HEK293 (cell line): ENCODE measurements at regions not wholly inside any gene's neighbourhood (a gene's known extent, or its start where the extent isn't known, plus 50 kb on each side); places are given as distances from the start of the nearest gene placed in this dataset.

Experiments
- CTCF ChIA-PET: fragments of 350-600 bp; formaldehyde crosslinking; extraction: SDS; loops from one replicate; lab custom pipeline; 2021; ENCODE audit warnings: antibody characterized with exemption; lab: Yijun Ruan, JAX
- POLR2A ChIA-PET: fragments of 300-600 bp; formaldehyde crosslinking; extraction: SDS; loops from one replicate; lab custom pipeline; 2020; ENCODE audit warnings: antibody characterized with exemption, inconsistent platforms; lab: Yijun Ruan, JAX
- H3K27ac ChIP-seq: fragments of 200-500 bp; sonication (Bioruptor generic); 2 replicates; pipeline ENCODE4 v1.5.1; 2014; ENCODE audit warnings: low read depth, low read length, control low read depth, inconsistent platforms; ENCODE audit errors: extremely low read depth
- H3K36me3 ChIP-seq, 2 experiments: fragments of 200-500 bp in 1 of 2; sonication (Bioruptor generic) in 1 of 2; 1 replicate in 1 of 2; 2 replicates in 1 of 2; pipeline ENCODE4 v1.5.1; 2014 to 2017; ENCODE audit warnings: inconsistent platforms in 2 of 2, low read length in 2 of 2; ENCODE audit not compliant: control insufficient read depth in 2 of 2, insufficient read depth in 1 of 2
- H3K4me1 ChIP-seq: fragments of 200-500 bp; sonication (Bioruptor generic); 2 replicates; pipeline ENCODE4 v1.5.1; 2014; ENCODE audit warnings: mild to moderate bottlenecking, low read length, inconsistent platforms; ENCODE audit not compliant: control insufficient read depth, insufficient read depth
- H3K4me3 ChIP-seq: 2 replicates; pipeline ENCODE4 v1.5.1; 2011; ENCODE audit warnings: low read depth, mild to moderate bottlenecking, control low read depth, low read length, moderate library complexity
- H3K9me3 ChIP-seq: fragments of 200-500 bp; sonication (Bioruptor generic); 2 replicates; pipeline ENCODE4 v1.5.1; 2014; ENCODE audit warnings: low read depth, low read length, inconsistent platforms; ENCODE audit not compliant: control insufficient read depth, insufficient read depth
- GLI4 ChIP-seq: fragments of 450-650 bp; formaldehyde crosslinking; IDR thresholded peaks from 2 replicates; pipeline ENCODE4 v1.5.1; 2016; ENCODE audit warnings: missing biosample characterization, missing genetic modification characterization
- KLF10 ChIP-seq: fragments of 450-650 bp; IDR thresholded peaks from 2 replicates; pipeline ENCODE4 v1.5.1; 2018; ENCODE audit warnings: missing biosample characterization, mild to moderate bottlenecking, missing genetic modification characterization
- KLF7 ChIP-seq: fragments of 450-650 bp; formaldehyde crosslinking; IDR thresholded peaks from 2 replicates; pipeline ENCODE4 v1.5.1; 2016; ENCODE audit warnings: missing biosample characterization, missing genetic modification characterization, borderline replicate concordance
- KLF8 ChIP-seq: fragments of 450-650 bp; formaldehyde crosslinking; IDR thresholded peaks from 2 replicates; pipeline ENCODE4 v1.5.1; 2016; ENCODE audit warnings: missing biosample characterization, missing genetic modification characterization
- PRDM1 ChIP-seq: fragments of 450-650 bp; formaldehyde crosslinking; IDR thresholded peaks from 2 replicates; pipeline ENCODE4; 2016; ENCODE audit warnings: missing biosample characterization, missing genetic modification characterization
- SP3 ChIP-seq: fragments of 450-650 bp; formaldehyde crosslinking; IDR thresholded peaks from 2 replicates; pipeline ENCODE4 v1.5.1; 2016; ENCODE audit warnings: missing biosample characterization, missing genetic modification characterization
- TRIM28 ChIP-seq: IDR thresholded peaks from 2 replicates; pipeline ENCODE4 v1.6.1; 2011; ENCODE audit warnings: low read length, control low read depth, borderline replicate concordance
- WT1 ChIP-seq: fragments of 450-650 bp; formaldehyde crosslinking; IDR thresholded peaks from 2 replicates; pipeline ENCODE4 v1.5.1; 2016; ENCODE audit warnings: missing biosample characterization, missing genetic modification characterization
- ZFP3 ChIP-seq: fragments of 450-650 bp; formaldehyde crosslinking; IDR thresholded peaks from 2 replicates; pipeline ENCODE4 v1.5.1; 2016; ENCODE audit warnings: low read depth, missing biosample characterization, missing genetic modification characterization
- ZNF132 ChIP-seq: fragments of 450-650 bp; formaldehyde crosslinking; IDR thresholded peaks from 2 replicates; pipeline ENCODE4 v1.5.1; 2017; ENCODE audit warnings: missing biosample characterization, missing genetic modification characterization, borderline replicate concordance
- ZNF157 ChIP-seq: fragments of 450-650 bp; formaldehyde crosslinking; IDR thresholded peaks from 2 replicates; pipeline ENCODE4 v1.5.1; 2016; ENCODE audit warnings: missing biosample characterization, missing genetic modification characterization
- ZNF19 ChIP-seq: fragments of 450-650 bp; formaldehyde crosslinking; IDR thresholded peaks from 2 replicates; pipeline ENCODE4; 2016; ENCODE audit warnings: missing biosample characterization, missing genetic modification characterization, low read depth
- ZNF202 ChIP-seq: fragments of 450-650 bp; formaldehyde crosslinking; IDR thresholded peaks from 2 replicates; pipeline ENCODE4 v1.5.1; 2016; ENCODE audit warnings: missing biosample characterization, missing genetic modification characterization, borderline replicate concordance
- ZNF214 ChIP-seq: fragments of 450-650 bp; formaldehyde crosslinking; IDR thresholded peaks from 2 replicates; pipeline ENCODE4 v1.5.1; 2017; ENCODE audit warnings: missing biosample characterization, mild to moderate bottlenecking, missing genetic modification characterization, borderline replicate concordance
- ZNF221 ChIP-seq: fragments of 450-650 bp; formaldehyde crosslinking; IDR thresholded peaks from 2 replicates; pipeline ENCODE4 v1.5.1; 2017; ENCODE audit warnings: missing biosample characterization, missing genetic modification characterization, borderline replicate concordance
- ZNF350 ChIP-seq: fragments of 450-650 bp; formaldehyde crosslinking; IDR thresholded peaks from 2 replicates; pipeline ENCODE4 v1.5.0; 2017; ENCODE audit warnings: missing biosample characterization, mild to moderate bottlenecking, missing genetic modification characterization
- ZNF394 ChIP-seq: fragments of 450-650 bp; formaldehyde crosslinking; IDR thresholded peaks from 2 replicates; pipeline ENCODE4 v1.5.1; 2016; ENCODE audit warnings: missing biosample characterization, missing genetic modification characterization, mild to moderate bottlenecking, moderate library complexity, borderline replicate concordance
- ZNF404 ChIP-seq: fragments of 450-650 bp; formaldehyde crosslinking; IDR thresholded peaks from 2 replicates; pipeline ENCODE4 v1.5.1; 2017; ENCODE audit warnings: missing biosample characterization, missing genetic modification characterization
- ZNF521 ChIP-seq: fragments of 450-650 bp; formaldehyde crosslinking; IDR thresholded peaks from 2 replicates; pipeline ENCODE4 v1.5.1; 2017; ENCODE audit warnings: missing biosample characterization, mild to moderate bottlenecking, missing genetic modification characterization
- ZNF621 ChIP-seq: fragments of 450-650 bp; formaldehyde crosslinking; IDR thresholded peaks from 2 replicates; pipeline ENCODE4 v1.5.1; 2017; ENCODE audit warnings: missing biosample characterization, missing genetic modification characterization
- ZNF701 ChIP-seq: fragments of 450-650 bp; formaldehyde crosslinking; IDR thresholded peaks from 2 replicates; pipeline ENCODE4 v1.5.1; 2016; ENCODE audit warnings: missing biosample characterization, missing genetic modification characterization
- ZNF785 ChIP-seq: fragments of 450-650 bp; formaldehyde crosslinking; IDR thresholded peaks from 2 replicates; pipeline ENCODE4 v1.5.1; 2016; ENCODE audit warnings: missing biosample characterization, missing genetic modification characterization
- ZNF791 ChIP-seq: fragments of 450-650 bp; formaldehyde crosslinking; IDR thresholded peaks from 2 replicates; pipeline ENCODE4 v1.5.1; 2016; ENCODE audit warnings: missing biosample characterization, missing genetic modification characterization
- TF ChIP-seq, protein P1 (sequence below): fragments of 450-650 bp; formaldehyde crosslinking; IDR thresholded peaks from 2 replicates; pipeline ENCODE4 v1.5.1; 2016; ENCODE audit warnings: missing biosample characterization, missing genetic modification characterization, borderline replicate concordance
- TF ChIP-seq, protein P2 (sequence below): fragments of 450-650 bp; IDR thresholded peaks from 2 replicates; pipeline ENCODE4 v1.5.1; 2018; ENCODE audit warnings: missing biosample characterization, mild to moderate bottlenecking, missing genetic modification characterization
- TF ChIP-seq, protein P3 (sequence below): fragments of 450-650 bp; formaldehyde crosslinking; IDR thresholded peaks from 2 replicates; pipeline ENCODE4 v1.5.1; 2016; ENCODE audit warnings: missing biosample characterization, missing genetic modification characterization
- TF ChIP-seq, protein P4 (sequence below): fragments of 450-650 bp; formaldehyde crosslinking; IDR thresholded peaks from 2 replicates; pipeline ENCODE4 v1.5.1; 2016; ENCODE audit warnings: missing biosample characterization, missing genetic modification characterization, low read depth
- TF ChIP-seq, protein P5 (sequence below): fragments of 450-650 bp; formaldehyde crosslinking; IDR thresholded peaks from 2 replicates; pipeline ENCODE4 v1.5.1; 2017; ENCODE audit warnings: missing biosample characterization, missing genetic modification characterization
- TF ChIP-seq, protein P6 (sequence below): fragments of 450-650 bp; formaldehyde crosslinking; IDR thresholded peaks from 2 replicates; pipeline ENCODE4 v1.5.1; 2016; ENCODE audit warnings: missing biosample characterization, missing genetic modification characterization

DNA sequence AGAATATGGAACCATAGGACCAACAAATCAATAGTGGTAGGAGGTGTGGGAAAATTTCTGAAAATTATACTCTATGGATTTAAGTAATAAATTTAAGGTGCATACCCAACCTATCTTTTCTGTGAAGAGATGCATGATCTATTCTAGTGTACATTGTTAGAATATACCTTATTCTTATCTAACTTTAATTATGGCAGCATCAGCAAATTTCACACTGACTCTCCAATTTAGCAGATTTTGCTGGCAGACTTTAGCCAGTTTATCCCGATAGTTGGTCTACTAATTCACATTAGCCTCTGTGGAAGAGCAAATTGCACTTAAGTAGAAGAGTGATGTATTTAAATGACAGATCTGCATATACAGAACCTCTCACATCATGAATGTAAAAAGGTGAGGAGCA lies 400.0 kb downstream of the PLA2G4A start (continued):
- TF ChIP-seq ZNF214 (tag by site-specific recombination), result no peak
- TF ChIP-seq, protein P1, sequence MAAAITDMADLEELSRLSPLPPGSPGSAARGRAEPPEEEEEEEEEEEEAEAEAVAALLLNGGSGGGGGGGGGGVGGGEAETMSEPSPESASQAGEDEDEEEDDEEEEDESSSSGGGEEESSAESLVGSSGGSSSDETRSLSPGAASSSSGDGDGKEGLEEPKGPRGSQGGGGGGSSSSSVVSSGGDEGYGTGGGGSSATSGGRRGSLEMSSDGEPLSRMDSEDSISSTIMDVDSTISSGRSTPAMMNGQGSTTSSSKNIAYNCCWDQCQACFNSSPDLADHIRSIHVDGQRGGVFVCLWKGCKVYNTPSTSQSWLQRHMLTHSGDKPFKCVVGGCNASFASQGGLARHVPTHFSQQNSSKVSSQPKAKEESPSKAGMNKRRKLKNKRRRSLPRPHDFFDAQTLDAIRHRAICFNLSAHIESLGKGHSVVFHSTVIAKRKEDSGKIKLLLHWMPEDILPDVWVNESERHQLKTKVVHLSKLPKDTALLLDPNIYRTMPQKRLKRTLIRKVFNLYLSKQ (tag by site-specific recombination), result no peak

DNA sequence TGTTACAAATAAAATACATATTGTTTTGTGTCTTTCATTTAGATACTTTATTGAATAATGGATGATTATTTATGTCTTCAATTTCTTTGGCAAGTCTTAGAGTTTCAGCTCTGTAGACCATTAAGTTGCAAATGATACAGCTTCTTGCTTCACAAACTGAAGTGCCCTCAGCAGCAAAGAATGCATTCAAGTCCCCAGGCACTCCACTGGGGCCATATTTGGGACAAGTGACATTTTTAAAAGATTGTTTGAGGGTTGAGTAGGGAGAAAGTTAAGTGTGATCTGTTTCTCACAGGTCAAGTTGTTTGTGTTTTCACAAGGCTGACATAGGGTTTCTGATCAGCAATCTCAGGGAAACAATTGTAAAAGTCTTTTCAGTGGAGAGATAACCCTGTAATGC lies 400.7 kb downstream of the PLA2G4A start:
- ChIA-PET CTCF (no interaction called here), POLR2A (no interaction called here)
- Histone ChIP-seq H3K4me3 (no peak overlapping the region), H3K4me1 (no peaks in the 10 kb centered on the region), H3K9me3 (no peaks in the 10 kb centered on the region), H3K27ac (no peak overlapping the region), H3K36me3 (no peaks in the 10 kb centered on the region)
- TF ChIP-seq ZNF221, result no peak
- TF ChIP-seq, protein P2, sequence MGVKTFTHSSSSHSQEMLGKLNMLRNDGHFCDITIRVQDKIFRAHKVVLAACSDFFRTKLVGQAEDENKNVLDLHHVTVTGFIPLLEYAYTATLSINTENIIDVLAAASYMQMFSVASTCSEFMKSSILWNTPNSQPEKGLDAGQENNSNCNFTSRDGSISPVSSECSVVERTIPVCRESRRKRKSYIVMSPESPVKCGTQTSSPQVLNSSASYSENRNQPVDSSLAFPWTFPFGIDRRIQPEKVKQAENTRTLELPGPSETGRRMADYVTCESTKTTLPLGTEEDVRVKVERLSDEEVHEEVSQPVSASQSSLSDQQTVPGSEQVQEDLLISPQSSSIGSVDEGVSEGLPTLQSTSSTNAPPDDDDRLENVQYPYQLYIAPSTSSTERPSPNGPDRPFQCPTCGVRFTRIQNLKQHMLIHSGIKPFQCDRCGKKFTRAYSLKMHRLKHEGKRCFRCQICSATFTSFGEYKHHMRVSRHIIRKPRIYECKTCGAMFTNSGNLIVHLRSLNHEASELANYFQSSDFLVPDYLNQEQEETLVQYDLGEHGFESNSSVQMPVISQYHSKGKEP (tag by site-specific recombination), result no peak
- no peak for TF ChIP-seq ZNF404 (tag by site-specific recombination)
- no peak for TF ChIP-seq ZNF132
- TF ChIP-seq ZFP3 (tag by site-specific recombination), result no peak
- no peak for TF ChIP-seq SP3 (tag by site-specific recombination)
- TF ChIP-seq GLI4 (tag by site-specific recombination), result no peak
- no peak for TF ChIP-seq ZNF350 (tag by site-specific recombination)
- TF ChIP-seq ZNF785 (tag by site-specific recombination), result no peak
- no peak for TF ChIP-seq ZNF19 (tag by site-specific recombination)
- TF ChIP-seq ZNF701 (tag by site-specific recombination), result no peak
- TF ChIP-seq, protein P3, sequence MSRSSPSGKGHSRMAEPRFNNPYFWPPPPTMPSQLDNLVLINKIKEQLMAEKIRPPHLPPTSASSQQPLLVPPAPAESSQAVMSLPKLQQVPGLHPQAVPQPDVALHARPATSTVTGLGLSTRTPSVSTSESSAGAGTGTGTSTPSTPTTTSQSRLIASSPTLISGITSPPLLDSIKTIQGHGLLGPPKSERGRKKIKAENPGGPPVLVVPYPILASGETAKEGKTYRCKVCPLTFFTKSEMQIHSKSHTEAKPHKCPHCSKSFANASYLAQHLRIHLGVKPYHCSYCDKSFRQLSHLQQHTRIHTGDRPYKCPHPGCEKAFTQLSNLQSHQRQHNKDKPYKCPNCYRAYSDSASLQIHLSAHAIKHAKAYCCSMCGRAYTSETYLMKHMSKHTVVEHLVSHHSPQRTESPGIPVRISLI, result no peak
- TF ChIP-seq ZNF394, result no peak
- TF ChIP-seq KLF7 (tag by site-specific recombination), result no peak
- TF ChIP-seq ZNF521 (tag by site-specific recombination), result no peak

DNA sequence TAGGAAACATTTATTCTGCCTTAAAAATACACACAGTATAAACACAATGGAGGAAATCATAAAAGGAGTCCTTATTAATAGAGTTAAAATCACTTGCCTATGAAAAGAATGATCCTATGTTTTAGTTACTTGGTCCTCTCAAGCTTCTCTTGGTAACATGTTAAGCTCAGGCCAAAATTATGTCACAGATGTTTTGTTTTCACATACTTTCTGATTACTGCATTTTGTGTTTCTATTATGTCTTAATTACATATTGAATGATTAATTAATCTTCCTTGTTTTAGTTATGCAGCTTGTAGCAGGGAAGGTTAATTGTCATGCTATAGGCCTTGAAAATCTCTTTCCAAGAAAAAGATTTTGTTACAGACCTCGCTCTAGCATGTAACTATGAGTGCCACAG lies 406.0 kb downstream of the PLA2G4A start:
- no peak overlapping the region for H3K4me3 ChIP-seq
- CTCF ChIA-PET, result no interaction called here

More for the DNA sequence above, 406.0 kb downstream of the PLA2G4A start:
- POLR2A ChIA-PET, result no interaction called here
- Histone ChIP-seq H3K4me1 (no peaks in the 10 kb centered on the region), H3K9me3 (no peaks in the 10 kb centered on the region), H3K27ac (no peak overlapping the region), H3K36me3 (no peaks in the 10 kb centered on the region)
- TF ChIP-seq PRDM1 (tag by site-specific recombination), result no peak
- TF ChIP-seq WT1 (tag by site-specific recombination), result no peak
- no peak for TF ChIP-seq ZNF157 (tag by site-specific recombination)
- TF ChIP-seq, protein P4, sequence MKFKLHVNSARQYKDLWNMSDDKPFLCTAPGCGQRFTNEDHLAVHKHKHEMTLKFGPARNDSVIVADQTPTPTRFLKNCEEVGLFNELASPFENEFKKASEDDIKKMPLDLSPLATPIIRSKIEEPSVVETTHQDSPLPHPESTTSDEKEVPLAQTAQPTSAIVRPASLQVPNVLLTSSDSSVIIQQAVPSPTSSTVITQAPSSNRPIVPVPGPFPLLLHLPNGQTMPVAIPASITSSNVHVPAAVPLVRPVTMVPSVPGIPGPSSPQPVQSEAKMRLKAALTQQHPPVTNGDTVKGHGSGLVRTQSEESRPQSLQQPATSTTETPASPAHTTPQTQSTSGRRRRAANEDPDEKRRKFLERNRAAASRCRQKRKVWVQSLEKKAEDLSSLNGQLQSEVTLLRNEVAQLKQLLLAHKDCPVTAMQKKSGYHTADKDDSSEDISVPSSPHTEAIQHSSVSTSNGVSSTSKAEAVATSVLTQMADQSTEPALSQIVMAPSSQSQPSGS (tag by site-specific recombination), result no peak
- TF ChIP-seq ZNF202 (tag by site-specific recombination), result no peak
- no peak for TF ChIP-seq ZNF791 (tag by site-specific recombination)
- TF ChIP-seq, protein P5, sequence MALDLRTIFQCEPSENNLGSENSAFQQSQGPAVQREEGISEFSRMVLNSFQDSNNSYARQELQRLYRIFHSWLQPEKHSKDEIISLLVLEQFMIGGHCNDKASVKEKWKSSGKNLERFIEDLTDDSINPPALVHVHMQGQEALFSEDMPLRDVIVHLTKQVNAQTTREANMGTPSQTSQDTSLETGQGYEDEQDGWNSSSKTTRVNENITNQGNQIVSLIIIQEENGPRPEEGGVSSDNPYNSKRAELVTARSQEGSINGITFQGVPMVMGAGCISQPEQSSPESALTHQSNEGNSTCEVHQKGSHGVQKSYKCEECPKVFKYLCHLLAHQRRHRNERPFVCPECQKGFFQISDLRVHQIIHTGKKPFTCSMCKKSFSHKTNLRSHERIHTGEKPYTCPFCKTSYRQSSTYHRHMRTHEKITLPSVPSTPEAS (tag by site-specific recombination), result no peak
- no peak for TF ChIP-seq KLF10 (tag by site-specific recombination)
- TF ChIP-seq TRIM28, result no peak
- TF ChIP-seq ZNF621 (tag by site-specific recombination), result no peak
- TF ChIP-seq, protein P6, sequence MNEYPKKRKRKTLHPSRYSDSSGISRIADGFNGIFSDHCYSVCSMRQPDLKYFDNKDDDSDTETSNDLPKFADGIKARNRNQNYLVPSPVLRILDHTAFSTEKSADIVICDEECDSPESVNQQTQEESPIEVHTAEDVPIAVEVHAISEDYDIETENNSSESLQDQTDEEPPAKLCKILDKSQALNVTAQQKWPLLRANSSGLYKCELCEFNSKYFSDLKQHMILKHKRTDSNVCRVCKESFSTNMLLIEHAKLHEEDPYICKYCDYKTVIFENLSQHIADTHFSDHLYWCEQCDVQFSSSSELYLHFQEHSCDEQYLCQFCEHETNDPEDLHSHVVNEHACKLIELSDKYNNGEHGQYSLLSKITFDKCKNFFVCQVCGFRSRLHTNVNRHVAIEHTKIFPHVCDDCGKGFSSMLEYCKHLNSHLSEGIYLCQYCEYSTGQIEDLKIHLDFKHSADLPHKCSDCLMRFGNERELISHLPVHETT (tag by site-specific recombination), result no peak
- no peak for TF ChIP-seq KLF8
